H1 (cell line): ENCODE measurements at regions not wholly inside any gene's neighbourhood (a gene's known extent, or its start where the extent isn't known, plus 50 kb on each side); places are given as distances from the start of the nearest gene placed in this dataset.

Experiments used
- CTCF ChIP-seq, 3 experiments: IDR thresholded peaks; 1 replicate in 2 of 3; 2 replicates in 1 of 3; pipeline versions ENCODE4 v1.5.1 to v1.6.1; 2011; ENCODE audit warnings: low read length in 3 of 3, mild to moderate bottlenecking in 3 of 3, inconsistent platforms in 2 of 3, low read depth in 1 of 3, moderate library complexity in 1 of 3; ENCODE audit not compliant: insufficient read depth in 1 of 3; ENCODE audit errors: control extremely low read depth in 1 of 3
- POLR2A ChIP-seq, 2 experiments: IDR thresholded peaks; 1 replicate in 1 of 2; 2 replicates in 1 of 2; pipeline ENCODE4 v1.6.1; 2011; ENCODE audit warnings: low read depth in 2 of 2, low read length in 2 of 2, mild to moderate bottlenecking in 2 of 2; ENCODE audit errors: control extremely low read depth in 1 of 2
- POLR2AphosphoS5 ChIP-seq: IDR thresholded peaks from 2 replicates; pipeline ENCODE4 v1.6.1; 2011; ENCODE audit warnings: low read depth, low read length
- USF2 ChIP-seq: IDR thresholded peaks from 2 replicates; pipeline ENCODE4 v1.6.1; 2011; ENCODE audit warnings: low read length, improper control_type of control experiment

- TF ChIP-seq POLR2A (IDR thresholded peaks at IDR 0.05; ENCODE audit: control extremely low read depth in 1 of 2, low read depth in 2 of 2, low read length in 2 of 2) (no peak), CTCF (IDR thresholded peaks at IDR 0.05; ENCODE audit: control extremely low read depth in 1 of 3, insufficient read depth in 1 of 3, low read depth in 1 of 3, low read length in 3 of 3) (no peak), USF2 (no peak), POLR2AphosphoS5 (no peak)
These were observed 275.1 kb upstream of the RND3 start for GRCh38 chr2:150762571-150762970.
